Left lung (tissue), 4 donors: ENCODE measurements at regions not wholly inside any gene's neighbourhood (a gene's known extent, or its start where the extent isn't known, plus 50 kb on each side); places are given as distances from the start of the nearest gene placed in this dataset.

ENCODE experiments used
- ATAC-seq: fragments of 200-7000 bp; cut with Tn5 transposase; one replicate; pipeline ENCODE4 v1.9.1; 2020; ENCODE audit warnings: moderate library complexity
- DNase-seq, 4 donors: peaks; one replicate each; pipeline ENCODE4 v3.0.0-alpha.2; 2013 to 2020
- H3K27ac ChIP-seq, 2 donors: fragments of 200-600 bp; sonication (generic) in 1 of 2; one replicate each; pipeline versions ENCODE4 v1.5.0 to v1.8.0; 2020 to 2021
- H3K27me3 ChIP-seq, 2 donors: fragments of 200-600 bp; sonication (generic) in 1 of 2; one replicate each; pipeline versions ENCODE4 v1.5.0 to v1.8.0; 2020 to 2021
- H3K36me3 ChIP-seq, 2 donors: fragments of 200-600 bp; sonication (generic) in 1 of 2; one replicate each; pipeline versions ENCODE4 v1.5.0 to v1.8.0; 2020 to 2021
- H3K4me1 ChIP-seq, 2 donors: fragments of 200-600 bp; one replicate each; pipeline ENCODE4 v1.8.0; 2021
- H3K4me3 ChIP-seq, 2 donors: fragments of 200-600 bp; sonication (generic) in 1 of 2; one replicate each; pipeline versions ENCODE4 v1.5.0 to v1.8.0; 2020 to 2021; ENCODE audit warnings: mild to moderate bottlenecking in 1 of 2
- H3K9me3 ChIP-seq, 2 donors: fragments of 200-600 bp; sonication (generic) in 1 of 2; one replicate each; pipeline versions ENCODE4 v1.5.0 to v1.8.0; 2020 to 2021
- CTCF ChIP-seq, 2 donors: fragments of 200-600 bp; sonication (generic) in 1 of 2; IDR thresholded peaks; one replicate each; pipeline versions ENCODE4 v1.5.0 to v1.8.0; 2021; ENCODE audit warnings: antibody characterized with exemption in 2 of 2
- intact Hi-C, 2 donors: fragments of 100-400 bp; cut with DNase I; formaldehyde crosslinking; loops; one replicate each; pipeline versions ENCODE4 v1.11.2 to v1.14.2; 2022
- donor health status: DM: no; HTN: yes; CAD: no.
- donor health status: DM: no; HTN: no; CAD: no.

- DNase-seq: peak in 3 of 4 donors; percentile 49 to 76 (median 60)
- H3K27me3 ChIP-seq: no peaks in the 10 kb centered on the region
- intact Hi-C loops: no loop called here
- no peak for TF ChIP-seq CTCF (IDR thresholded peaks at IDR 0.05)
- no peak overlapping the region for H3K4me3 ChIP-seq
- peak overlapping the region in 1 of 2 donors; percentile 48 for H3K27ac ChIP-seq
- H3K36me3 ChIP-seq: no peaks in the 10 kb centered on the region
- H3K4me1 ChIP-seq: no peaks in the 10 kb centered on the region
- H3K9me3 ChIP-seq: peaks cover 0 to 6% of the 10 kb centered on the region in 2 donors
- peak; percentile 92 for ATAC-seq
Measured at GRCh38 chr9:82560457-82560904, 502.5 kb downstream of the RASEF start.

GRCh38 chr9:82563094-82563493 lies 499.8 kb downstream of the RASEF start:
- no peak overlapping the region for H3K27ac ChIP-seq
- H3K4me3 ChIP-seq: no peak overlapping the region
- no peaks in the 10 kb centered on the region for H3K27me3 ChIP-seq
- intact Hi-C loops: no loop called here
- no peaks in the 10 kb centered on the region for H3K4me1 ChIP-seq
- H3K36me3 ChIP-seq: no peaks in the 10 kb centered on the region
- no peak for ATAC-seq
- TF ChIP-seq CTCF (IDR thresholded peaks at IDR 0.05): no peak
- peaks cover 0 to 6% of the 10 kb centered on the region in 2 donors for H3K9me3 ChIP-seq
- DNase-seq: no peak

GRCh38 chr9:82563841-82564240 lies 499.1 kb downstream of the RASEF start:
- no peaks in the 10 kb centered on the region for H3K36me3 ChIP-seq
- intact Hi-C loops: no loop called here
- H3K27me3 ChIP-seq: no peaks in the 10 kb centered on the region
- no peaks in the 10 kb centered on the region for H3K4me1 ChIP-seq
- H3K27ac ChIP-seq: no peak overlapping the region
- H3K9me3 ChIP-seq: peaks cover 0 to 6% of the 10 kb centered on the region in 2 donors
- H3K4me3 ChIP-seq: no peak overlapping the region
- DNase-seq (no peak), ATAC-seq (no peak)
- no peak for TF ChIP-seq CTCF (IDR thresholded peaks at IDR 0.05)

- intact Hi-C loops: no loop called here
- DNase-seq (no peak), ATAC-seq (no peak)
- no peaks in the 10 kb centered on the region for H3K27me3 ChIP-seq
- no peak for TF ChIP-seq CTCF (IDR thresholded peaks at IDR 0.05)
- H3K27ac ChIP-seq: no peak overlapping the region
- no peaks in the 10 kb centered on the region for H3K36me3 ChIP-seq
- peaks cover 0 to 6% of the 10 kb centered on the region in 2 donors for H3K9me3 ChIP-seq
- no peaks in the 10 kb centered on the region for H3K4me1 ChIP-seq
- no peak overlapping the region for H3K4me3 ChIP-seq
Measured at GRCh38 chr9:82565188-82565969, 497.6 kb downstream of the RASEF start.

GRCh38 chr9:82567953-82568352 lies 495.0 kb downstream of the RASEF start:
- Histone ChIP-seq H3K9me3 (peaks cover 0 to 6% of the 10 kb centered on the region in 2 donors), H3K4me1 (no peaks in the 10 kb centered on the region), H3K27ac (no peak overlapping the region), H3K27me3 (no peaks in the 10 kb centered on the region), H3K36me3 (no peaks in the 10 kb centered on the region), H3K4me3 (no peak overlapping the region)
- intact Hi-C loops: no loop called here
- no peak for TF ChIP-seq CTCF (IDR thresholded peaks at IDR 0.05)
- DNase-seq (no peak), ATAC-seq (no peak)
